DND-41 (cell line): ENCODE measurements at regions not wholly inside any gene's neighbourhood (a gene's known extent, or its start where the extent isn't known, plus 50 kb on each side); places are given as distances from the start of the nearest gene placed in this dataset.

Experiments used
- ATAC-seq: fragments of 200-7000 bp; cut with Tn5 transposase; 3 replicates; pipeline ENCODE4 v1.9.1; 2021; ENCODE audit warnings: low read depth; ENCODE audit not compliant: insufficient read depth
- DNase-seq: peaks from one replicate; pipeline ENCODE4 v3.0.0-alpha.2; 2020
- H2AFZ ChIP-seq: 2 replicates; pipeline ENCODE4 v1.6.0; 2012; ENCODE audit warnings: low read depth, low read length
- H3K27ac ChIP-seq: 2 replicates; pipeline ENCODE4 v1.5.1; 2012; ENCODE audit warnings: low read length, inconsistent platforms
- H3K27me3 ChIP-seq: fragments of 200-600 bp; sonication (generic); 2 replicates; pipeline ENCODE4 v1.6.0; 2012; ENCODE audit warnings: low read length, mild to moderate bottlenecking, inconsistent platforms; ENCODE audit not compliant: insufficient read depth, poor library complexity
- H3K36me3 ChIP-seq: 2 replicates; pipeline ENCODE4 v1.5.1; 2012; ENCODE audit warnings: low read length, inconsistent platforms; ENCODE audit not compliant: insufficient read depth
- H3K4me1 ChIP-seq: 2 replicates; pipeline ENCODE4 v1.5.1; 2012; ENCODE audit warnings: mild to moderate bottlenecking, low read length; ENCODE audit not compliant: insufficient read depth
- H3K4me2 ChIP-seq: 2 replicates; pipeline ENCODE4 v1.6.0; 2012; ENCODE audit warnings: mild to moderate bottlenecking, moderate library complexity, low read length, inconsistent platforms; ENCODE audit not compliant: insufficient read depth
- H3K4me3 ChIP-seq, 2 experiments: fragments of 200-600 bp in 1 of 2; shearing (Covaris generic) in 1 of 2; 2 replicates each; pipeline ENCODE4 v1.5.1; 2012 to 2016; ENCODE audit warnings: inconsistent platforms in 2 of 2, low read length in 2 of 2, mild to moderate bottlenecking in 2 of 2, low read depth in 1 of 2, moderate library complexity in 1 of 2
- H3K79me2 ChIP-seq: 2 replicates; pipeline ENCODE4 v1.6.0; 2012; ENCODE audit warnings: low read length, inconsistent platforms; ENCODE audit not compliant: insufficient read depth
- H3K9ac ChIP-seq: 2 replicates; pipeline ENCODE4 v1.6.0; 2012; ENCODE audit warnings: low read depth, mild to moderate bottlenecking, inconsistent platforms, low read length, moderate library complexity
- H3K9me3 ChIP-seq: 2 replicates; pipeline ENCODE4 v1.5.1; 2012; ENCODE audit warnings: low read length, moderate library complexity, mild to moderate bottlenecking, inconsistent platforms; ENCODE audit not compliant: insufficient read depth, severe bottlenecking
- H4K20me1 ChIP-seq: 2 replicates; pipeline ENCODE4 v1.6.0; 2012; ENCODE audit warnings: low read length; ENCODE audit not compliant: insufficient read depth
- EZH2 ChIP-seq: IDR thresholded peaks from 3 replicates; pipeline ENCODE4 v1.6.1; 2012; ENCODE audit warnings: borderline replicate concordance, low read depth, mild to moderate bottlenecking, moderate library complexity, low read length, inconsistent platforms; ENCODE audit not compliant: severe bottlenecking
- TF ChIP-seq, protein P1 (sequence below): IDR thresholded peaks from 2 replicates; pipeline ENCODE4 v1.5.1; 2012; ENCODE audit warnings: borderline replicate concordance, low read length, moderate library complexity, mild to moderate bottlenecking; ENCODE audit not compliant: poor library complexity, severe bottlenecking; ENCODE audit errors: extremely low read depth

DNA sequence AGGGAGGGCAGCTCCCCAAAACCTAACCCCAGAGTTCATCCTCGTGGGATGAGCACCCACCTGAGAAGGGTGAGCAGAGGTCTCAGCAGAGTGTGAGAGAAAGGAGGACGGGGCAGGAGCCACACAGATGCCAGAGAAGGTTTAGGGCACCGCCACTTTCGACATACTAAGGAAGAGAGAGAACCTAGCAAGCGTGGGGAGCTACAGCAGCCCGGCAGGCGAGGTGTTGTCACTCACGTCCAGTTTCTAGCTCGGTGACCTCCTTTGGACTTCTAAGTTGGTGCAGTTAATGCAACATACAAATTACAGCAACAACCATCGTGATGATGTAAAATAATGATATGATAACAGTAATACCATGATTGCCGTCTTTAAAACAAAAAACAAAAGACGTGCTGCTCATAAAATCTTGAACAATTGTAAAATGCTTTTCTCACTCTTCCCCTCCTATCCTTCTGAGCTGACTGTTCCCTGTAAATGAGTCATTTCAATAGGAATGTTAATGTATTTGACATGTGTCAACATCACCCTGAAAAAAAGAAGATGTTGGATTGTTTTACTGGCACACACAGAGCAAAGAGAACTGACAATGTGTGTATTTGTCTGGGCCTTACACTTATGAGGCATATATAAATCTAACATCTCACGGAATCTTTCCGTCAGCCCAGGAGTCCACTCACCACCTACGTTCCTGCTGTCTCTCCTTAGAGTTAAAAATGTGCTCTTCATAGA lies 158.2 kb upstream of the MAF start:
- Histone ChIP-seq H3K79me2 (no peaks in the 10 kb centered on the region), H2AFZ (no peak overlapping the region), H3K4me1 (peaks cover 3% of the 10 kb centered on the region; the same call in 1 of the 2 replicates), H3K36me3 (no peaks in the 10 kb centered on the region), H3K27me3 (no peaks in the 10 kb centered on the region), H3K9me3 (no peaks in the 10 kb centered on the region), H4K20me1 (no peaks in the 10 kb centered on the region), H3K4me2 (no peak overlapping the region), H3K9ac (no peak overlapping the region), H3K27ac (no peak overlapping the region), H3K4me3 (no peak overlapping the region)
- ATAC-seq (no peak), DNase-seq (no peak)
- TF ChIP-seq, protein P1, sequence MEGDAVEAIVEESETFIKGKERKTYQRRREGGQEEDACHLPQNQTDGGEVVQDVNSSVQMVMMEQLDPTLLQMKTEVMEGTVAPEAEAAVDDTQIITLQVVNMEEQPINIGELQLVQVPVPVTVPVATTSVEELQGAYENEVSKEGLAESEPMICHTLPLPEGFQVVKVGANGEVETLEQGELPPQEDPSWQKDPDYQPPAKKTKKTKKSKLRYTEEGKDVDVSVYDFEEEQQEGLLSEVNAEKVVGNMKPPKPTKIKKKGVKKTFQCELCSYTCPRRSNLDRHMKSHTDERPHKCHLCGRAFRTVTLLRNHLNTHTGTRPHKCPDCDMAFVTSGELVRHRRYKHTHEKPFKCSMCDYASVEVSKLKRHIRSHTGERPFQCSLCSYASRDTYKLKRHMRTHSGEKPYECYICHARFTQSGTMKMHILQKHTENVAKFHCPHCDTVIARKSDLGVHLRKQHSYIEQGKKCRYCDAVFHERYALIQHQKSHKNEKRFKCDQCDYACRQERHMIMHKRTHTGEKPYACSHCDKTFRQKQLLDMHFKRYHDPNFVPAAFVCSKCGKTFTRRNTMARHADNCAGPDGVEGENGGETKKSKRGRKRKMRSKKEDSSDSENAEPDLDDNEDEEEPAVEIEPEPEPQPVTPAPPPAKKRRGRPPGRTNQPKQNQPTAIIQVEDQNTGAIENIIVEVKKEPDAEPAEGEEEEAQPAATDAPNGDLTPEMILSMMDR = no peak
- no peak for TF ChIP-seq EZH2

DNA sequence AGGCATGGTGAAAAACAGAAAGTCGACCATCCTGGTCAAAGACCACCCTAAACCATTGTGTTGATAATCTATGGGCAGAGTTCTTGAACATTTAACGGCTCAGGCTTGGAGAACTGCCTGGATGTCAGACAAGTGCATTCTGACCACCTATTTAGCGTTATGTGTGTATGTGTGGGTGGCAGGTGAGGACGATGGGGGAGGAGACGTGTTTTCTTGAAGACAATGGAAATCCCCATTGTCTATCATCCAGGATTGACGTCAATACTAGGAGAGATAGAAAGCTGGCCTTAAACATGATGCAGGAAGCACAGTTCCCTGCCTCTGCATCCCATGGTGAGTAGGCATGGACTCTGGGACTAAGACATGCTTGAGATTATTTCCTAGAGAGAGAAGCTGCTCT lies 157.4 kb upstream of the MAF start:
- TF ChIP-seq EZH2 = no peak
- TF ChIP-seq, protein P1 = no peak
- Histone ChIP-seq H4K20me1 (no peaks in the 10 kb centered on the region), H3K9me3 (no peaks in the 10 kb centered on the region), H3K36me3 (no peaks in the 10 kb centered on the region), H3K27ac (no peak overlapping the region), H3K27me3 (peaks cover 3% of the 10 kb centered on the region), H3K4me1 (peaks cover 3% of the 10 kb centered on the region; the same call in 1 of the 2 replicates), H3K4me2 (no peak overlapping the region), H3K4me3 (no peak overlapping the region), H3K9ac (no peak overlapping the region), H3K79me2 (no peaks in the 10 kb centered on the region), H2AFZ (no peak overlapping the region)
- ATAC-seq = no peak
- DNase-seq = no peak

DNA sequence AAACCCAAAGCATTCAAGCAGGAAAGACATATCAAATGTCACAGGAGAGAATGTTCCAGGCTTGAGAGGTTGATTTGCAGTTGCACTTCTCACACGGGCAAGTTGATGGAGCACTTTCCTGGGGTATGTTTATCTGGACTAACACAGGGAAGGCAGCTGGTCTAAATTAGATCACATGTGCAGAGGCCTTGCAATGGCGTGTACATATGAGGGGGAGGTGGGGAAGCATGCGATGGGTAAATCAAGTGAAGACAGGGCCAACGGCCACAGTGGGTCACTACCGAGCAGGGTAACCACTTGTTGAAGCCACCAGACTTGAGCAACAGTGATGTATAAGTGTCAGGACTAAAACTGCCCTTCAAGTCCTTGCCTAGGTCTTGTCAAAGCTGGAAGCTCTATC lies 156.6 kb upstream of the MAF start:
- Histone ChIP-seq H2AFZ (no peak overlapping the region), H3K79me2 (no peaks in the 10 kb centered on the region), H3K4me3 (no peak overlapping the region), H3K36me3 (no peaks in the 10 kb centered on the region), H4K20me1 (no peaks in the 10 kb centered on the region), H3K27ac (no peak overlapping the region), H3K9me3 (no peaks in the 10 kb centered on the region), H3K4me1 (peaks cover 3% of the 10 kb centered on the region; the same call in 1 of the 2 replicates), H3K27me3 (peaks cover 3% of the 10 kb centered on the region), H3K4me2 (no peak overlapping the region), H3K9ac (no peak overlapping the region)
- ATAC-seq = no peak
- TF ChIP-seq, protein P1 = no peak
- no peak for TF ChIP-seq EZH2
- no peak for DNase-seq

DNA sequence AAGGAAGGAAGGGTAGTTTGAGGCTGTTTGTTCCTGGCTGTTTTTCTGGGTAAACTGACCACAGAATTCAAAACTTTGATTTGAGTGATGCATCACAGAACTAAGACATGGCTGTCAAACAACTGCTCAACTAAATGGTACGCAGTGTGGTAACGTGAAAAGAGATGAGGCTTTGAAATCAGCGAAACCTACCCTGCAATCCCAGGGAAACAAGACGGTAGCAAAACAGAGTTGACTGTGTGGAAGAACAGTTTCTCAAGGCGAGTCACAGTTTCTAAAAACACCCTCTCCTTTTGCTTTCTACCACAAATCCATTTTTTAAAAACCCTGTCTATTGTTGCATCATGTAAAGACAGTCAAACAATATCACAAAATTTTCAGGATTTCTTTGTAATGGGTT lies 156.0 kb upstream of the MAF start:
- Histone ChIP-seq H3K4me3 (no peak overlapping the region), H3K9me3 (no peaks in the 10 kb centered on the region), H3K79me2 (no peaks in the 10 kb centered on the region), H3K27ac (no peak overlapping the region), H2AFZ (no peak overlapping the region), H3K4me2 (no peak overlapping the region), H3K9ac (no peak overlapping the region), H3K36me3 (no peaks in the 10 kb centered on the region), H3K27me3 (peaks cover 3% of the 10 kb centered on the region), H3K4me1 (peaks cover 3% of the 10 kb centered on the region; the same call in 1 of the 2 replicates), H4K20me1 (no peaks in the 10 kb centered on the region)
- TF ChIP-seq, protein P1 = no peak
- no peak for TF ChIP-seq EZH2
- DNase-seq (no peak), ATAC-seq (no peak)
